HUDEP-2 (cell line): ENCODE measurements at regions not wholly inside any gene's neighbourhood (a gene's known extent, or its start where the extent isn't known, plus 50 kb on each side); places are given as distances from the start of the nearest gene placed in this dataset.
A peak's percentile ranks its signal among the peaks of the same experiment; 100 is the strongest.

Experiments used
- DNase-seq, 76 experiments: peaks; one replicate each; lab custom pipeline; 2025; ENCODE audit not compliant: unreplicated experiment in 76 of 76; lab: John Stamatoyannopoulos, UW

- no peak for DNase-seq
These were observed 143.5 kb downstream of the CARTPT start for GRCh38 chr5:71862507-71863060.

- no peak for DNase-seq
These were observed 145.9 kb downstream of the CARTPT start for GRCh38 chr5:71864730-71865601.

- no peak for DNase-seq
These were observed 146.7 kb downstream of the CARTPT start for GRCh38 chr5:71865665-71866320.

GRCh38 chr5:71872311-71872864 is 153.3 kb downstream of the CARTPT start:
- DNase-seq, result no peak

GRCh38 chr5:71873191-71873591 is 154.1 kb downstream of the CARTPT start:
- DNase-seq, result no peak

GRCh38 chr5:71874521-71874920 is 155.4 kb downstream of the CARTPT start:
- no peak for DNase-seq

- DNase-seq, result no peak
These were observed 158.4 kb downstream of the CARTPT start for GRCh38 chr5:71877511-71877910.

- no peak for DNase-seq
These were observed 161.5 kb downstream of the CARTPT start for GRCh38 chr5:71880536-71880935.

GRCh38 chr5:71882826-71883741 is 164.0 kb downstream of the CARTPT start:
- no peak for DNase-seq

- no peak for DNase-seq
These were observed 164.6 kb downstream of the CARTPT start for GRCh38 chr5:71883742-71884103.

- no peak for DNase-seq
These were observed 165.9 kb downstream of the CARTPT start for GRCh38 chr5:71884926-71885325.

- no peak for DNase-seq
These were observed 167.3 kb downstream of the CARTPT start for GRCh38 chr5:71886406-71886805.

- DNase-seq, result peak in 11 of 76 experiments; percentile 0 to 38 (median 8)
These were observed 168.6 kb downstream of the CARTPT start for GRCh38 chr5:71887680-71888079.

- no peak for DNase-seq
These were observed 172.3 kb downstream of the CARTPT start for GRCh38 chr5:71891406-71891805.

- no peak for DNase-seq
These were observed 172.8 kb downstream of the CARTPT start for GRCh38 chr5:71891856-71892255.

- no peak for DNase-seq
These were observed 173.7 kb downstream of the CARTPT start for GRCh38 chr5:71892641-71893365.

GRCh38 chr5:71893451-71893850 is 174.4 kb downstream of the CARTPT start:
- no peak for DNase-seq

- DNase-seq, result no peak
These were observed 175.0 kb downstream of the CARTPT start for GRCh38 chr5:71894091-71894490.

GRCh38 chr5:71895546-71895945 is 176.5 kb downstream of the CARTPT start:
- no peak for DNase-seq

GRCh38 chr5:71899865-71900342 is 180.8 kb downstream of the CARTPT start:
- no peak for DNase-seq
